ENCODE measurements at regions not wholly inside any gene's neighbourhood (a gene's known extent, or its start where the extent isn't known, plus 50 kb on each side); places are given as distances from the start of the nearest gene placed in this dataset.

GRCh38 chr14:34241185-34241711, 220.8 kb downstream of the SPTSSA start:
- no peak for DNase-seq

GRCh38 chr14:34238610-34239009, 223.4 kb downstream of the SPTSSA start:
- DNase-seq, result no peak

DNA sequence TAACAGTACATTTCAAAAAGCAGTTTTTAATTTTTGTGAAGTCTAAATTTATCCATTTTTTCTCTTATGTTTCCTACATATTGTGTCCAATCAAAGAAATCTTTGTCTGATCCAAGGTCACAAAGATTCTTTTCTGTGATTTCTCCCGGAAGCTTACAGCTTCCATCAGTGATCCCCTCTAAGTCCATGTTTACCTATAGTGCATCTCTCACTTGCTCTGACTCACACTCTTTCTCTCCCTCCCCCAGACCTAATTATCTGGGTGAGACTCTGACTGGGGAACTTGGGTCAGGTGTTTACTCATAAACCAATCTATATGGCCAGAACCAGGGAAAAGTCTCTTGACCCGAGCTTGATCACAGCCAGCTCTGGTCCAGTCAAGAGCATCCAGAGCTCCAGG, 224.4 kb downstream of the SPTSSA start:
- no peak for DNase-seq

GRCh38 chr14:34237081-34237480, 225.0 kb downstream of the SPTSSA start:
- DNase-seq, result no peak

GRCh38 chr14:34235643-34236300, 226.3 kb downstream of the SPTSSA start:
- no peak for DNase-seq

- no peak for DNase-seq
Measured at GRCh38 chr14:34234258-34234657, 227.8 kb downstream of the SPTSSA start.

GRCh38 chr14:34233619-34234018, 228.4 kb downstream of the SPTSSA start:
- no peak for DNase-seq

- DNase-seq, result no peak
Measured at GRCh38 chr14:34232790-34233189, 229.2 kb downstream of the SPTSSA start.

GRCh38 chr14:34231626-34232025, 230.4 kb downstream of the SPTSSA start:
- DNase-seq, result no peak

GRCh38 chr14:34229140-34229539, 232.9 kb downstream of the SPTSSA start:
- no peak for DNase-seq

DNA sequence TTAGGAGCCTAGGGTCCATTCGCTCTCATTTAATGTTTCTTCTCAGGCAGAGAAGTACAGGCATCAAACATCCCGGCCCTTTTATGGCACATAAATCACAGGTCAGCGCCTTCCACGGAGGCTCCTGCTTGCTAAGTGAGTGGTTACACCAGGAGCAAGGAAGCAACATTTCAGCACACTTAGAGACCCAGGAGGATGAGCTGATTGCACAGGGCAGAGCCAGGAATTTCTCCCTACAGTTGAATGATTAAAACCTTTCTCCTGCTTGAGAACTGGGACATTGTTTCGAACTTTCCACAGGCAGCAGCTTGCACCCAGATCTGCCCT, 233.4 kb downstream of the SPTSSA start:
- no peak for DNase-seq

DNA sequence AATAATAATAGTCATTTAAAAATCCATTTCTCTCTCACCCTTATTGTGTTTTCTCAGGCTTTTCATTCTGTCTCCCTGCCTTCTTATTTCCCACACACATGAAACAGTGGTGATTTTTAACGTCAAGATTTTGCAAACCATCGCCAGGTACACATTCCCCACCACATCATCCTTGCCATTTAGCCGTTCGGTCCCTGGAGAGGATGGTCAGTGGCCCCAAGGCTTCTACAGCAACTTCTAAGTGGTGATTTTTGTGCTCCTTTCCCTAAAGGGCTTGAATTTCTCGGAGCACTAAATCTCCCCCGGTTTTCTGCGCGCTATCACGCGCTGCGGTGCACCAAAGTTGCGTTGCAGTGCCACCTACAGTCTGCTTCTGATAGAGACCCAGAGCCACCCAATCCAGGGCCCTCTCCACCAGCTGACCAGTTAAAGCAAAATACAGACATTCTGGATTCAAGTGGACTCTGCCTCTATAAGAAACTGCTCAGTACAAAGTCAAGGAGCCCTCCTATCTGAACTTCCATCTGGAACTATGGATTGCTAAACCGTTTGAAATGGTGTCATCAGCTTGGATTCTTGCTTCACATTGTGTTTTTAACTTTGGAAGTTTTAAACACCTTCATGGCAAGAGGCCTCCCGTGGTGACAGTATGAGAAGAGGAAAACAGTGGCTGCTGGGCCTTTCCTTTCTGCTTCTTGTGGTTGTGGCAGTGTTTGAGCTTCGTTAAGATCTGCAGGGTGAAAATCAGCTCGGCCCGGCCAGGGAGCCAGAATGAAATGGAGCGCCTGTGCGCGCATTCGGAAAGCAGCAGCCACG, 234.0 kb downstream of the SPTSSA start:
- peak; percentile 78 for DNase-seq

- DNase-seq, result no peak
Measured at GRCh38 chr14:34224221-34224620, 237.8 kb downstream of the SPTSSA start.

- DNase-seq, result no peak
Measured at GRCh38 chr14:34223373-34224148, 238.5 kb downstream of the SPTSSA start.

GRCh38 chr14:34222867-34223266, 239.2 kb downstream of the SPTSSA start:
- DNase-seq, result no peak

DNA sequence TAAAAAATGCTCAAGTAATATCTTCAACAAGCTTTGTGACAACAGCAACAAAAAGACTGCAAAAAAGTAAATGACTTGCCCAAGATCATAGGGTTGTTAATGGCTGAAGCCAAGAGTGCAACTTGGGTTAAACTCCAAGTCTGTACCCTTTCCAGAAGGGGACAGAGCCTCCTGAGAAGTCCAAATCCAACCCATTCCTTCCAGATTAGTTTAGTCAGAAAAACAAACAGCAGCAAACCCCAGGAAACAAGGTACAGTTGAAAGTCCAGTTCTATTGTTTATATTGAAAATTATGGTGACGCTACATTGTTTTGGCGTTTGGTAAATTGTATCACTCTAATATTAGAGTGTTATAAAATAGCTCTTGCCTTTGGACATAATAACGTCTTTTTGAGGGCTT, 239.9 kb downstream of the SPTSSA start:
- DNase-seq, result no peak

DNA sequence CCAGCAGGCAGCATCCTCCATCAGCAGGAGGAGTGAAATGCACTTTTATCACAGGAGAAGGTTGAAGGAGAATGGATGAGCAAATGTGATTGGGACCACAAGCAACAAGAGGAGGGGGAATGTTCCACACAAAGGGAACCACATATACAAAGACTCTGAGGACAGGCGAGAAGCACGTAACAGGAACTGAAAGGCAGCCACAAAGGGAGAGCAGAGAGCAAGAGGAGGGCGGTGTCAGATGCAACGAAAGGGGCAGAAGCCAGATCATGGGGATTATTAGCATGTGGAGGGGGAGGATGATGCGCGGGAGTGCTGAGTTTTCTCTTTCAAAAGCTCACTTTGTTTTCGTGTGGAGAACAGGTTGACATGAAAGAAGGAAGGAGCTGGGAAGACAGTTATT, 241.1 kb downstream of the SPTSSA start:
- DNase-seq, result no peak

DNA sequence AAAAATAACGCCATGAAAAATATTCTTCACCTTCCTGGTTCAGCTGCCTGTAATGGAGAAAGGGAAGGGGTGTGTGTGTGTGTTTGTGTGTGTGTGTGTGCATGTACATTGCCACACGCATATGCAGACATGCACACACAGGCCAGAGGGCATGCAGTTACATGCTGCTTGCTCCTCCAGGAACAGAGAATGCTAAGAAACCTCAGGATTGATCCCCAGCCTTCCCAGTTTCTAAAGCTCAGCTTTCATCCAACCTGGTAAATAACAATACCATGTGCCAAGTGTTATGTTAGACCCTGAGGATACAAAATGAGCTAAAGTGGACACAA, 241.7 kb downstream of the SPTSSA start:
- DNase-seq, result no peak

- no peak for DNase-seq
Measured at GRCh38 chr14:34219661-34220377, 242.2 kb downstream of the SPTSSA start.

- no peak for DNase-seq
Measured at GRCh38 chr14:34218881-34219280, 243.2 kb downstream of the SPTSSA start.

- no peak for DNase-seq
Measured at GRCh38 chr14:34214961-34215360, 247.1 kb downstream of the SPTSSA start.

DNA sequence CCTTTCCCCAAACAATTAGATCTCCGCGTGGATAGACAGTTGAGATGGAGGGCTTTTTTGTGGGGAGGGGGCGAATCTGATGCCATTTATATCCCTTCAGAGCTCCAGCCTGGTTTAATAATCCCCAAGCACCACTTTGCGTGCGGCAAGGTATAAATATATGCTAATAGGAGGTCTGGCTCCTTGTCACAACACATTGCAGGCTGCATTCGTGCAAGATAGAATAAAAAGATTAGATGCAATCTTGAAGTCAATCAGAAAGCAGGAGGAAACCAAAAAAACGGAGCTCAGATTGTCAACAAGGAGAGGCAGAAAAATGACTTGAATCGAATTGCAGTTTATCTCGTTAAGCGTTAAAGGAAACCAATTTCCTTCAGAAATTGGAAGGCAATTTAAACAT, 248.7 kb downstream of the SPTSSA start:
- DNase-seq, result no peak
